GM23338 (cell line): ENCODE measurements at regions not wholly inside any gene's neighbourhood (a gene's known extent, or its start where the extent isn't known, plus 50 kb on each side); places are given as distances from the start of the nearest gene placed in this dataset.
A peak's percentile ranks its signal among the peaks of the same experiment; 100 is the strongest.

Experiments
- ATAC-seq: fragments of 200-7000 bp; cut with Tn5 transposase; 3 replicates; pipeline ENCODE4 v1.9.1; 2020
- DNase-seq: peaks from one replicate; pipeline ENCODE4 v3.0.0-alpha.2; 2015; ENCODE audit warnings: low spot score
- H2AFZ ChIP-seq: fragments of 200-600 bp; sonication (generic); 2 replicates; pipeline ENCODE4 v1.8.0; 2016; ENCODE audit warnings: antibody characterized with exemption, mild to moderate bottlenecking, moderate library complexity
- H3F3A ChIP-seq: fragments of 200-600 bp; sonication (generic); replicated peaks from 2 replicates; pipeline ENCODE4 v1.8.0; 2017; ENCODE audit warnings: antibody characterized with exemption, mixed run types, low read depth
- H3K27ac ChIP-seq: fragments of 200-600 bp; sonication (generic); 2 replicates; pipeline ENCODE4 v1.6.1; 2016; ENCODE audit warnings: low read depth
- H3K27me3 ChIP-seq: fragments of 200-600 bp; sonication (generic); 2 replicates; pipeline ENCODE4 v1.8.0; 2016; ENCODE audit warnings: mild to moderate bottlenecking, mixed run types, moderate library complexity; ENCODE audit not compliant: insufficient read depth
- H3K36me3 ChIP-seq: fragments of 200-600 bp; sonication (generic); 2 replicates; pipeline ENCODE4 v1.8.0; 2016; ENCODE audit warnings: mild to moderate bottlenecking; ENCODE audit not compliant: insufficient read depth
- H3K4me1 ChIP-seq: fragments of 200-600 bp; sonication (generic); 2 replicates; pipeline ENCODE4 v1.8.0; 2016; ENCODE audit warnings: mild to moderate bottlenecking, moderate library complexity; ENCODE audit not compliant: insufficient read depth
- H3K4me2 ChIP-seq: fragments of 200-600 bp; sonication (generic); 2 replicates; pipeline ENCODE4 v1.7.1; 2017; ENCODE audit warnings: mixed run types
- H3K4me3 ChIP-seq: fragments of 200-600 bp; sonication (generic); 2 replicates; pipeline ENCODE4 v1.6.1; 2016; ENCODE audit warnings: mixed run types
- H3K79me2 ChIP-seq: fragments of 200-600 bp; sonication (generic); replicated peaks from 2 replicates; pipeline ENCODE4 v1.8.0; 2017; ENCODE audit warnings: mild to moderate bottlenecking; ENCODE audit not compliant: insufficient read depth
- H3K9me2 ChIP-seq: fragments of 200-600 bp; sonication (generic); 2 replicates; pipeline ENCODE4 v1.8.0; 2017; ENCODE audit not compliant: insufficient read depth
- H4K20me1 ChIP-seq: fragments of 200-600 bp; sonication (generic); replicated peaks from 2 replicates; pipeline ENCODE4 v1.8.0; 2017; ENCODE audit warnings: mild to moderate bottlenecking; ENCODE audit not compliant: insufficient read depth
- H3K27ac Mint-ChIP-seq: 2 replicates; pipeline ENCODE4 v1.8.0; 2020; ENCODE audit warnings: inconsistent platforms, mild to moderate bottlenecking, moderate library complexity, mixed read lengths
- H3K27me3 Mint-ChIP-seq: 3 replicates; pipeline ENCODE4 v1.8.0; 2022; ENCODE audit warnings: low read depth, mild to moderate bottlenecking, moderate library complexity, mixed read lengths, inconsistent platforms; ENCODE audit not compliant: insufficient read depth, poor library complexity
- H3K36me3 Mint-ChIP-seq: 3 replicates; pipeline ENCODE4 v1.8.0; 2021; ENCODE audit warnings: low read depth, mild to moderate bottlenecking, inconsistent platforms, moderate library complexity, mixed read lengths
- H3K4me1 Mint-ChIP-seq: 3 replicates; pipeline ENCODE4 v1.8.0; 2020; ENCODE audit warnings: mild to moderate bottlenecking, inconsistent platforms, mixed read lengths
- H3K4me3 Mint-ChIP-seq: 3 replicates; pipeline ENCODE4 v1.8.0; 2021; ENCODE audit warnings: moderate library complexity, mild to moderate bottlenecking, inconsistent platforms, mixed read lengths
- H3K9me3 Mint-ChIP-seq: 3 replicates; pipeline ENCODE4 v1.8.0; 2020; ENCODE audit warnings: moderate library complexity, mild to moderate bottlenecking, inconsistent platforms, mixed read lengths
- CREB1 ChIP-seq: fragments of 250-450 bp; sonication (Bioruptor Pico); IDR thresholded peaks from 2 replicates; pipeline ENCODE4 v1.5.0; 2020; ENCODE audit warnings: low read depth, mild to moderate bottlenecking, moderate library complexity
- EZH2 ChIP-seq: fragments of 200-600 bp; sonication (generic); IDR thresholded peaks from one replicate; pipeline ENCODE4 v1.8.0; 2017; ENCODE audit warnings: antibody characterized with exemption, mild to moderate bottlenecking, low read depth; ENCODE audit not compliant: unreplicated experiment
- EZH2phosphoT487 ChIP-seq: fragments of 200-600 bp; sonication (generic); IDR thresholded peaks from one replicate; pipeline ENCODE4 v1.8.1; 2018; ENCODE audit warnings: antibody characterized with exemption; ENCODE audit not compliant: unreplicated experiment
- JUNB ChIP-seq: IDR thresholded peaks from one replicate; pipeline ENCODE4 v1.6.1; 2016; ENCODE audit warnings: antibody characterized with exemption; ENCODE audit not compliant: unreplicated experiment
- NANOG ChIP-seq: IDR thresholded peaks from 2 replicates; pipeline ENCODE4 v1.6.1; 2016; ENCODE audit warnings: antibody characterized with exemption, borderline replicate concordance
- POLR2AphosphoS5 ChIP-seq: IDR thresholded peaks from 2 replicates; pipeline ENCODE4 v1.6.1; 2016; ENCODE audit warnings: antibody characterized with exemption, low read depth
- STAT1 ChIP-seq: IDR thresholded peaks from one replicate; pipeline ENCODE4 v1.6.1; 2016; ENCODE audit warnings: antibody characterized with exemption; ENCODE audit not compliant: unreplicated experiment
- ZNF114 ChIP-seq: fragments of 250-450 bp; sonication (Bioruptor Pico); IDR thresholded peaks from 2 replicates; pipeline ENCODE4 v1.5.0; 2020; ENCODE audit warnings: mild to moderate bottlenecking, moderate library complexity
- ZNF331 ChIP-seq: fragments of 250-450 bp; sonication (Bioruptor Pico); IDR thresholded peaks from 2 replicates; pipeline ENCODE4 v1.5.0; 2020; ENCODE audit warnings: low read depth, mild to moderate bottlenecking, moderate library complexity
- TF ChIP-seq, protein P1 (sequence below): fragments of 250-450 bp; sonication (Bioruptor Pico); IDR thresholded peaks from 2 replicates; pipeline ENCODE4 v1.5.0; 2020; ENCODE audit warnings: mild to moderate bottlenecking, moderate library complexity
- TF ChIP-seq, protein P2 (sequence below): IDR thresholded peaks from one replicate; pipeline ENCODE4 v1.6.1; 2018; ENCODE audit warnings: antibody characterized with exemption; ENCODE audit not compliant: unreplicated experiment
- TF ChIP-seq, protein P3 (sequence below), 2 experiments: fragments of 200-600 bp in 1 of 2; sonication (generic) in 1 of 2; conservative IDR thresholded peaks; 2 replicates each; pipeline versions ENCODE4 v1.5.1 to v1.6.1; 2016 to 2017; ENCODE audit warnings: antibody characterized with exemption in 2 of 2, low read depth in 2 of 2, mild to moderate bottlenecking in 2 of 2, moderate library complexity in 1 of 2
- TF ChIP-seq, protein P4 (sequence below): IDR thresholded peaks from 2 replicates; pipeline ENCODE4 v1.6.1; 2016; ENCODE audit warnings: antibody characterized with exemption

DNA sequence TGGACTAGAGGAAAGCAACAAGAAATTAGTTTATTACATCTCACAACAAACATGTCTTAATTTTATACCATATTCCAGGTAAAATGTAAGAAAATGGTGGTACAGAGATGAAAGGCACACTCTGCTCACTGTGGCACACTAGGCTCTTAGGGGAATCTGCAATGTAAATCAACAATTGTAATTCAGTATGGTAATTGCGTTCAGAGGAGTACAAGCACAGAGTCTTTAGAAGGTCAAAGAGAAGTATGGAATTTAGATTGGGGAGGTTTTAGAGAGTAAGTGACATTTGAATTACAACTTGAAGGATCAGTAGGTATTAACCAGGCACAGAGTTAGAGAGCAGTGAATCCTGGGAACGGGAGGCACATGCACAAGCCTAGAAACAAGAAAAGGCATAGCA lies 694.0 kb upstream of the USP15 start (continued):
- TF ChIP-seq, protein P1, sequence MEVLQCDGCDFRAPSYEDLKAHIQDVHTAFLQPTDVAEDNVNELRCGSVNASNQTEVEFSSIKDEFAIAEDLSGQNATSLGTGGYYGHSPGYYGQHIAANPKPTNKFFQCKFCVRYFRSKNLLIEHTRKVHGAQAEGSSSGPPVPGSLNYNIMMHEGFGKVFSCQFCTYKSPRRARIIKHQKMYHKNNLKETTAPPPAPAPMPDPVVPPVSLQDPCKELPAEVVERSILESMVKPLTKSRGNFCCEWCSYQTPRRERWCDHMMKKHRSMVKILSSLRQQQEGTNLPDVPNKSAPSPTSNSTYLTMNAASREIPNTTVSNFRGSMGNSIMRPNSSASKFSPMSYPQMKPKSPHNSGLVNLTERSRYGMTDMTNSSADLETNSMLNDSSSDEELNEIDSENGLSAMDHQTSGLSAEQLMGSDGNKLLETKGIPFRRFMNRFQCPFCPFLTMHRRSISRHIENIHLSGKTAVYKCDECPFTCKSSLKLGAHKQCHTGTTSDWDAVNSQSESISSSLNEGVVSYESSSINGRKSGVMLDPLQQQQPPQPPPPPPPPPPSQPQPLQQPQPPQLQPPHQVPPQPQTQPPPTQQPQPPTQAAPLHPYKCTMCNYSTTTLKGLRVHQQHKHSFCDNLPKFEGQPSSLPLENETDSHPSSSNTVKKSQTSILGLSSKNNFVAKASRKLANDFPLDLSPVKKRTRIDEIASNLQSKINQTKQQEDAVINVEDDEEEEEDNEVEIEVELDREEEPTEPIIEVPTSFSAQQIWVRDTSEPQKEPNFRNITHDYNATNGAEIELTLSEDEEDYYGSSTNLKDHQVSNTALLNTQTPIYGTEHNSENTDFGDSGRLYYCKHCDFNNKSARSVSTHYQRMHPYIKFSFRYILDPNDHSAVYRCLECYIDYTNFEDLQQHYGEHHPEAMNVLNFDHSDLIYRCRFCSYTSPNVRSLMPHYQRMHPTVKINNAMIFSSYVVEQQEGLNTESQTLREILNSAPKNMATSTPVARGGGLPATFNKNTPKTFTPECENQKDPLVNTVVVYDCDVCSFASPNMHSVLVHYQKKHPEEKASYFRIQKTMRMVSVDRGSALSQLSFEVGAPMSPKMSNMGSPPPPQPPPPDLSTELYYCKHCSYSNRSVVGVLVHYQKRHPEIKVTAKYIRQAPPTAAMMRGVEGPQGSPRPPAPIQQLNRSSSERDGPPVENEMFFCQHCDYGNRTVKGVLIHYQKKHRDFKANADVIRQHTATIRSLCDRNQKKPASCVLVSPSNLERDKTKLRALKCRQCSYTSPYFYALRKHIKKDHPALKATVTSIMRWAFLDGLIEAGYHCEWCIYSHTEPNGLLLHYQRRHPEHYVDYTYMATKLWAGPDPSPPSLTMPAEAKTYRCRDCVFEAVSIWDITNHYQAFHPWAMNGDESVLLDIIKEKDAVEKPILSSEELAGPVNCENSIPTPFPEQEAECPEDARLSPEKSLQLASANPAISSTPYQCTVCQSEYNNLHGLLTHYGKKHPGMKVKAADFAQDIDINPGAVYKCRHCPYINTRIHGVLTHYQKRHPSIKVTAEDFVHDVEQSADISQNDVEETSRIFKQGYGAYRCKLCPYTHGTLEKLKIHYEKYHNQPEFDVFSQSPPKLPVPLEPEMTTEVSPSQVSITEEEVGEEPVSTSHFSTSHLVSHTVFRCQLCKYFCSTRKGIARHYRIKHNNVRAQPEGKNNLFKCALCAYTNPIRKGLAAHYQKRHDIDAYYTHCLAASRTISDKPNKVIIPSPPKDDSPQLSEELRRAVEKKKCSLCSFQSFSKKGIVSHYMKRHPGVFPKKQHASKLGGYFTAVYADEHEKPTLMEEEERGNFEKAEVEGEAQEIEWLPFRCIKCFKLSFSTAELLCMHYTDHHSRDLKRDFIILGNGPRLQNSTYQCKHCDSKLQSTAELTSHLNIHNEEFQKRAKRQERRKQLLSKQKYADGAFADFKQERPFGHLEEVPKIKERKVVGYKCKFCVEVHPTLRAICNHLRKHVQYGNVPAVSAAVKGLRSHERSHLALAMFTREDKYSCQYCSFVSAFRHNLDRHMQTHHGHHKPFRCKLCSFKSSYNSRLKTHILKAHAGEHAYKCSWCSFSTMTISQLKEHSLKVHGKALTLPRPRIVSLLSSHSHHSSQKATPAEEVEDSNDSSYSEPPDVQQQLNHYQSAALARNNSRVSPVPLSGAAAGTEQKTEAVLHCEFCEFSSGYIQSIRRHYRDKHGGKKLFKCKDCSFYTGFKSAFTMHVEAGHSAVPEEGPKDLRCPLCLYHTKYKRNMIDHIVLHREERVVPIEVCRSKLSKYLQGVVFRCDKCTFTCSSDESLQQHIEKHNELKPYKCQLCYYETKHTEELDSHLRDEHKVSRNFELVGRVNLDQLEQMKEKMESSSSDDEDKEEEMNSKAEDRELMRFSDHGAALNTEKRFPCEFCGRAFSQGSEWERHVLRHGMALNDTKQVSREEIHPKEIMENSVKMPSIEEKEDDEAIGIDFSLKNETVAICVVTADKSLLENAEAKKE (CRISPR knock-in tag) = peak; percentile 83
- TF ChIP-seq NANOG = peak; percentile 68; the same call in 1 of the 2 replicates
- no peak for TF ChIP-seq EZH2

DNA sequence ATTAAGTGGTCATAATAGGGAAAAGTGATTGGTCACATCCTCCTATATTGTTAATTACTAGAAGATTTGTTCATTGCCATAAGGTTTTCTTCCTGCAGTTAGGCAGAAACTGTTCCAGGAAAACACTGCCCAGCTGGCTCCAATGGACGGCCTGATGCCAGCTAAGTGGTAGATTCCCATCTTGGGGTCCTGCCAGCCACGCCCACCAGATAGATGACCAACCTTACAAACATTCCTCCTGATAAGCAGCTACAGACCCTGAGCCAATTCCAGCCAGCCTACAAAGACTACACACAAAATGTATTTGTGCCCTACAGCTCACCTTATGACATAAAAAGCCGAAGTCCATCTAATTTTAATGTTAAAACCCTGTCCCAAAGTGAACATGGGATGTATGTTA lies 685.9 kb upstream of the USP15 start:
- no peak overlapping the region for H3K4me2 ChIP-seq
- H3K4me3 ChIP-seq = no peak overlapping the region
- Mint-ChIP-seq H3K4me1 (peaks cover 6% of the 10 kb centered on the region; the same call in 1 of the 3 replicates), H3K9me3 (no peaks in the 10 kb centered on the region), H3K36me3 (no peaks in the 10 kb centered on the region), H3K27ac (no peak overlapping the region), H3K4me3 (no peak overlapping the region), H3K27me3 (no peaks in the 10 kb centered on the region)
- H2AFZ ChIP-seq = no peak overlapping the region
- H4K20me1 ChIP-seq = no peaks in the 10 kb centered on the region
- H3K27me3 ChIP-seq = no peaks in the 10 kb centered on the region
- no peak for DNase-seq
- H3K4me1 ChIP-seq = no peaks in the 10 kb centered on the region
- no peak overlapping the region for H3K27ac ChIP-seq
- H3K79me2 ChIP-seq = no peaks in the 10 kb centered on the region
- no peaks in the 10 kb centered on the region; the same call in 1 of the 2 replicates for H3K9me2 ChIP-seq
- no peaks in the 10 kb centered on the region for H3F3A ChIP-seq
- no peaks in the 10 kb centered on the region for H3K36me3 ChIP-seq
- ATAC-seq = no peak
- TF ChIP-seq NANOG = no peak
- no peak for TF ChIP-seq JUNB
- TF ChIP-seq, protein P2, sequence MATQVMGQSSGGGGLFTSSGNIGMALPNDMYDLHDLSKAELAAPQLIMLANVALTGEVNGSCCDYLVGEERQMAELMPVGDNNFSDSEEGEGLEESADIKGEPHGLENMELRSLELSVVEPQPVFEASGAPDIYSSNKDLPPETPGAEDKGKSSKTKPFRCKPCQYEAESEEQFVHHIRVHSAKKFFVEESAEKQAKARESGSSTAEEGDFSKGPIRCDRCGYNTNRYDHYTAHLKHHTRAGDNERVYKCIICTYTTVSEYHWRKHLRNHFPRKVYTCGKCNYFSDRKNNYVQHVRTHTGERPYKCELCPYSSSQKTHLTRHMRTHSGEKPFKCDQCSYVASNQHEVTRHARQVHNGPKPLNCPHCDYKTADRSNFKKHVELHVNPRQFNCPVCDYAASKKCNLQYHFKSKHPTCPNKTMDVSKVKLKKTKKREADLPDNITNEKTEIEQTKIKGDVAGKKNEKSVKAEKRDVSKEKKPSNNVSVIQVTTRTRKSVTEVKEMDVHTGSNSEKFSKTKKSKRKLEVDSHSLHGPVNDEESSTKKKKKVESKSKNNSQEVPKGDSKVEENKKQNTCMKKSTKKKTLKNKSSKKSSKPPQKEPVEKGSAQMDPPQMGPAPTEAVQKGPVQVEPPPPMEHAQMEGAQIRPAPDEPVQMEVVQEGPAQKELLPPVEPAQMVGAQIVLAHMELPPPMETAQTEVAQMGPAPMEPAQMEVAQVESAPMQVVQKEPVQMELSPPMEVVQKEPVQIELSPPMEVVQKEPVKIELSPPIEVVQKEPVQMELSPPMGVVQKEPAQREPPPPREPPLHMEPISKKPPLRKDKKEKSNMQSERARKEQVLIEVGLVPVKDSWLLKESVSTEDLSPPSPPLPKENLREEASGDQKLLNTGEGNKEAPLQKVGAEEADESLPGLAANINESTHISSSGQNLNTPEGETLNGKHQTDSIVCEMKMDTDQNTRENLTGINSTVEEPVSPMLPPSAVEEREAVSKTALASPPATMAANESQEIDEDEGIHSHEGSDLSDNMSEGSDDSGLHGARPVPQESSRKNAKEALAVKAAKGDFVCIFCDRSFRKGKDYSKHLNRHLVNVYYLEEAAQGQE = no peak
- no peak for TF ChIP-seq POLR2AphosphoS5
- TF ChIP-seq, protein P3, sequence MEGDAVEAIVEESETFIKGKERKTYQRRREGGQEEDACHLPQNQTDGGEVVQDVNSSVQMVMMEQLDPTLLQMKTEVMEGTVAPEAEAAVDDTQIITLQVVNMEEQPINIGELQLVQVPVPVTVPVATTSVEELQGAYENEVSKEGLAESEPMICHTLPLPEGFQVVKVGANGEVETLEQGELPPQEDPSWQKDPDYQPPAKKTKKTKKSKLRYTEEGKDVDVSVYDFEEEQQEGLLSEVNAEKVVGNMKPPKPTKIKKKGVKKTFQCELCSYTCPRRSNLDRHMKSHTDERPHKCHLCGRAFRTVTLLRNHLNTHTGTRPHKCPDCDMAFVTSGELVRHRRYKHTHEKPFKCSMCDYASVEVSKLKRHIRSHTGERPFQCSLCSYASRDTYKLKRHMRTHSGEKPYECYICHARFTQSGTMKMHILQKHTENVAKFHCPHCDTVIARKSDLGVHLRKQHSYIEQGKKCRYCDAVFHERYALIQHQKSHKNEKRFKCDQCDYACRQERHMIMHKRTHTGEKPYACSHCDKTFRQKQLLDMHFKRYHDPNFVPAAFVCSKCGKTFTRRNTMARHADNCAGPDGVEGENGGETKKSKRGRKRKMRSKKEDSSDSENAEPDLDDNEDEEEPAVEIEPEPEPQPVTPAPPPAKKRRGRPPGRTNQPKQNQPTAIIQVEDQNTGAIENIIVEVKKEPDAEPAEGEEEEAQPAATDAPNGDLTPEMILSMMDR (conservative IDR thresholded peaks at IDR 0.05; ENCODE audit: low read depth in 2 of 2) = no peak
- no peak for TF ChIP-seq STAT1
- no peak for TF ChIP-seq EZH2
- TF ChIP-seq ZNF114 (CRISPR knock-in tag) = no peak
- no peak for TF ChIP-seq ZNF331 (CRISPR knock-in tag)
- no peak for TF ChIP-seq CREB1 (CRISPR knock-in tag)
- TF ChIP-seq EZH2phosphoT487 = no peak
- TF ChIP-seq, protein P4, sequence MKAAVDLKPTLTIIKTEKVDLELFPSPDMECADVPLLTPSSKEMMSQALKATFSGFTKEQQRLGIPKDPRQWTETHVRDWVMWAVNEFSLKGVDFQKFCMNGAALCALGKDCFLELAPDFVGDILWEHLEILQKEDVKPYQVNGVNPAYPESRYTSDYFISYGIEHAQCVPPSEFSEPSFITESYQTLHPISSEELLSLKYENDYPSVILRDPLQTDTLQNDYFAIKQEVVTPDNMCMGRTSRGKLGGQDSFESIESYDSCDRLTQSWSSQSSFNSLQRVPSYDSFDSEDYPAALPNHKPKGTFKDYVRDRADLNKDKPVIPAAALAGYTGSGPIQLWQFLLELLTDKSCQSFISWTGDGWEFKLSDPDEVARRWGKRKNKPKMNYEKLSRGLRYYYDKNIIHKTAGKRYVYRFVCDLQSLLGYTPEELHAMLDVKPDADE = no peak
